ENCODE measurements at regions not wholly inside any gene's neighbourhood (a gene's known extent, or its start where the extent isn't known, plus 50 kb on each side); places are given as distances from the start of the nearest gene placed in this dataset.

GRCh38 chr7:68058014-68058413 lies 1061.4 kb downstream of the TYW1 start:
- Histone ChIP-seq H3K27me3 (ENCODE audit: low read depth) (peaks cover 47% of the 10 kb centered on the region), H3K4me3 (no peak overlapping the region), H3K36me3 (no peaks in the 10 kb centered on the region), H3K27ac (replicated peaks) (no peak overlapping the region), H3K9me3 (replicated peaks) (no peaks in the 10 kb centered on the region), H3K4me1 (no peaks in the 10 kb centered on the region)
- no peak for DNase-seq
- intact Hi-C loops (cut with micrococcal nuclease), result no loop called here
- no peak for TF ChIP-seq CTCF (IDR thresholded peaks at IDR 0.05; ENCODE audit: borderline replicate concordance)

- no peaks in the 10 kb centered on the region for H3K36me3 ChIP-seq
- H3K27ac ChIP-seq (replicated peaks), result no peak overlapping the region
- H3K4me3 ChIP-seq, result no peak overlapping the region
- intact Hi-C loops (cut with micrococcal nuclease), result no loop called here
- DNase-seq, result no peak
- TF ChIP-seq CTCF (IDR thresholded peaks at IDR 0.05; ENCODE audit: borderline replicate concordance), result peak; percentile 58
- H3K9me3 ChIP-seq (replicated peaks), result no peaks in the 10 kb centered on the region
- H3K27me3 ChIP-seq (ENCODE audit: low read depth), result peaks cover 49% of the 10 kb centered on the region
- no peaks in the 10 kb centered on the region for H3K4me1 ChIP-seq
Observed at GRCh38 chr7:68063171-68063570, 1066.5 kb downstream of the TYW1 start.

GRCh38 chr7:68065581-68065980 lies 1068.9 kb downstream of the TYW1 start:
- intact Hi-C loops (cut with micrococcal nuclease), result no loop called here
- H3K36me3 ChIP-seq, result no peaks in the 10 kb centered on the region
- no peak for TF ChIP-seq CTCF (IDR thresholded peaks at IDR 0.05; ENCODE audit: borderline replicate concordance)
- no peak overlapping the region for H3K4me3 ChIP-seq
- no peaks in the 10 kb centered on the region for H3K4me1 ChIP-seq
- H3K27me3 ChIP-seq (ENCODE audit: low read depth), result peaks cover 44% of the 10 kb centered on the region
- no peaks in the 10 kb centered on the region for H3K9me3 ChIP-seq (replicated peaks)
- H3K27ac ChIP-seq (replicated peaks), result no peak overlapping the region
- no peak for DNase-seq

GRCh38 chr7:68067845-68068244 lies 1071.2 kb downstream of the TYW1 start:
- H3K27me3 ChIP-seq (ENCODE audit: low read depth), result peaks cover 53% of the 10 kb centered on the region
- no peaks in the 10 kb centered on the region for H3K9me3 ChIP-seq (replicated peaks)
- H3K27ac ChIP-seq (replicated peaks), result no peak overlapping the region
- H3K4me3 ChIP-seq, result no peak overlapping the region
- DNase-seq, result no peak
- TF ChIP-seq CTCF (IDR thresholded peaks at IDR 0.05; ENCODE audit: borderline replicate concordance), result no peak
- no peaks in the 10 kb centered on the region for H3K36me3 ChIP-seq
- no peaks in the 10 kb centered on the region for H3K4me1 ChIP-seq
- intact Hi-C loops (cut with micrococcal nuclease), result no loop called here

DNA sequence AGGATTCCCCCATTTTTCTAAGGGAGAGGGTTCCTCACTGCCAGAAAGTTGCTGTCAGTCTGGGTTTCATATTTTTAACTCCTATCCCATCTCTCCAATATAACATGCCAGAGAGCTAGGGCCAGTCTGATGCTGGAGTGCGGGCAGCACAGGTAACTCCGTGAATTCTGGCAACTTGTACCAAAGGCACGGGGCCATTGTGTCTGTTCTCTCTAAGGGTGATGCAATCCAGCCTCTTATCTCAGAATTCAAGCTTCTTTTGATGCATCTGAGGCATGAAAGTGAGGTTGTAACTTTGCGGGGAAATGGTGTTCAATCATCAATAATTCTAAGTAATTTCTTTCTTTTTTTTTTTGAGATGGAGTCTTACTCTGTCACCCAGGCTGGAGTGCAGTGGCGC lies 1074.4 kb downstream of the TYW1 start:
- H3K4me3 ChIP-seq, result no peak overlapping the region
- no peaks in the 10 kb centered on the region for H3K4me1 ChIP-seq
- no peaks in the 10 kb centered on the region for H3K36me3 ChIP-seq
- H3K27ac ChIP-seq (replicated peaks), result no peak overlapping the region
- TF ChIP-seq CTCF (IDR thresholded peaks at IDR 0.05; ENCODE audit: borderline replicate concordance), result no peak
- peaks cover 72% of the 10 kb centered on the region for H3K27me3 ChIP-seq (ENCODE audit: low read depth)
- intact Hi-C loops (cut with micrococcal nuclease), result no loop called here
- no peaks in the 10 kb centered on the region for H3K9me3 ChIP-seq (replicated peaks)
- DNase-seq, result no peak

GRCh38 chr7:68073701-68074100 lies 1077.1 kb downstream of the TYW1 start:
- no peaks in the 10 kb centered on the region for H3K9me3 ChIP-seq (replicated peaks)
- peaks cover 51% of the 10 kb centered on the region for H3K27me3 ChIP-seq (ENCODE audit: low read depth)
- no peak for DNase-seq
- no peak overlapping the region for H3K27ac ChIP-seq (replicated peaks)
- intact Hi-C loops (cut with micrococcal nuclease), result no loop called here
- no peaks in the 10 kb centered on the region for H3K36me3 ChIP-seq
- no peaks in the 10 kb centered on the region for H3K4me1 ChIP-seq
- H3K4me3 ChIP-seq, result no peak overlapping the region
- TF ChIP-seq CTCF (IDR thresholded peaks at IDR 0.05; ENCODE audit: borderline replicate concordance), result no peak
